Endothelial cell of umbilical vein (primary cell): ENCODE measurements at regions not wholly inside any gene's neighbourhood (a gene's known extent, or its start where the extent isn't known, plus 50 kb on each side); places are given as distances from the start of the nearest gene placed in this dataset.
A peak's percentile ranks its signal among the peaks of the same experiment; 100 is the strongest.

ENCODE experiments used
- BruUV-seq: library from RNA; stranded (reverse); fragments of 400-500 nt; replicated peaks from 2 replicates; lab custom pipeline; 2021; lab: Mats Ljungman, UMichigan
- CTCF ChIA-PET: fragments of 300-600, 350-600 bp; sonication (Branson Sonifier 250); formaldehyde crosslinking; loops from one replicate; lab custom pipeline; 2021; ENCODE audit warnings: antibody characterized with exemption, inconsistent platforms; lab: Charles Lee
- POLR2A ChIA-PET: fragments of 300-600, 350-600 bp; sonication (Branson Sonifier 250); formaldehyde crosslinking; loops from one replicate; lab custom pipeline; 2021; ENCODE audit warnings: antibody characterized with exemption, inconsistent platforms; lab: Charles Lee
- DNase-seq: peaks from one replicate; pipeline ENCODE4 v3.0.0-alpha.2; 2011; ENCODE audit warnings: low read depth, low spot score
- FAIRE-seq: peaks from 2 replicates; lab custom pipeline; 2011; peaks lifted over from hg19 to GRCh38; lab: Jason Lieb, UNC
- H2AFZ ChIP-seq: 2 replicates; pipeline ENCODE4 v1.6.0; 2012; ENCODE audit warnings: low read depth, low read length, control low read depth, inconsistent platforms
- H3K27ac ChIP-seq: 2 replicates; pipeline ENCODE4 v1.5.1; 2011; ENCODE audit warnings: low read depth, mild to moderate bottlenecking, control low read depth, low read length, moderate library complexity; ENCODE audit not compliant: insufficient read depth
- H3K27me3 ChIP-seq, 2 experiments: 2 replicates each; pipeline versions ENCODE4 v1.6.0 to v1.6.1; 2011; ENCODE audit warnings: low read length in 2 of 2, mixed read lengths in 1 of 2; ENCODE audit not compliant: control insufficient read depth in 2 of 2, insufficient read depth in 2 of 2
- H3K36me3 ChIP-seq, 2 experiments: 2 replicates in 1 of 2; 3 replicates in 1 of 2; pipeline ENCODE4 v1.5.1; 2011; ENCODE audit warnings: low read length in 2 of 2, mild to moderate bottlenecking in 1 of 2, moderate library complexity in 1 of 2; ENCODE audit not compliant: control insufficient read depth in 2 of 2, insufficient read depth in 2 of 2; ENCODE audit errors: extremely low read depth in 1 of 2
- H3K4me1 ChIP-seq: 3 replicates; pipeline ENCODE4 v1.5.1; 2011; ENCODE audit warnings: mild to moderate bottlenecking, low read length; ENCODE audit not compliant: control insufficient read depth, insufficient read depth; ENCODE audit errors: extremely low read depth
- H3K4me2 ChIP-seq: 2 replicates; pipeline ENCODE4 v1.6.1; 2011; ENCODE audit warnings: low read length, control low read depth, mixed read lengths; ENCODE audit not compliant: insufficient read depth
- H3K4me3 ChIP-seq, 3 experiments: fragments of 200-600 bp in 1 of 3; sonication (generic), shearing (Covaris generic) in 1 of 3; replicated peaks in 1 of 3; 2 replicates each; pipeline ENCODE4 v1.5.1; 2011 to 2016; ENCODE audit warnings: control low read depth in 3 of 3, low read length in 3 of 3, mild to moderate bottlenecking in 2 of 3, inconsistent platforms in 1 of 3, low read depth in 1 of 3, moderate library complexity in 1 of 3; ENCODE audit not compliant: insufficient read depth in 1 of 3
- H3K79me2 ChIP-seq: 2 replicates; pipeline ENCODE4 v1.6.0; 2012; ENCODE audit warnings: low read length, inconsistent platforms; ENCODE audit not compliant: control insufficient read depth, insufficient read depth
- H3K9ac ChIP-seq: replicated peaks from 2 replicates; pipeline ENCODE3; 2011; ENCODE audit warnings: low read length, control low read depth; ENCODE audit not compliant: insufficient read depth; ENCODE audit errors: extremely low read depth
- H3K9me1 ChIP-seq: replicated peaks from 3 replicates; pipeline ENCODE4 v1.6.0; 2011; ENCODE audit warnings: mild to moderate bottlenecking, low read length; ENCODE audit not compliant: control insufficient read depth, insufficient read depth; ENCODE audit errors: extremely low read depth
- H3K9me3 ChIP-seq: replicated peaks from 2 replicates; pipeline ENCODE4 v1.5.1; 2012; ENCODE audit warnings: low read length, inconsistent platforms; ENCODE audit not compliant: control insufficient read depth, insufficient read depth
- H4K20me1 ChIP-seq: replicated peaks from 2 replicates; pipeline ENCODE3; 2011; ENCODE audit warnings: mild to moderate bottlenecking, low read length; ENCODE audit not compliant: control insufficient read depth, insufficient read depth; ENCODE audit errors: extremely low read depth
- EZH2 ChIP-seq: IDR thresholded peaks from 2 replicates; pipeline ENCODE4 v1.6.1; 2012; ENCODE audit warnings: borderline replicate concordance, low read depth, mild to moderate bottlenecking, moderate library complexity, low read length, inconsistent platforms; ENCODE audit not compliant: severe bottlenecking
- FOS ChIP-seq: IDR thresholded peaks from 2 replicates; pipeline ENCODE4 v1.6.1; 2011; ENCODE audit warnings: mild to moderate bottlenecking, low read length, moderate library complexity, borderline replicate concordance; ENCODE audit not compliant: insufficient read depth
- GATA2 ChIP-seq: IDR thresholded peaks from 2 replicates; pipeline ENCODE4 v1.7.0; 2011; ENCODE audit warnings: low read depth, mild to moderate bottlenecking, moderate library complexity, mixed read lengths, low read length; ENCODE audit not compliant: insufficient read length, insufficient read depth
- JUN ChIP-seq: IDR thresholded peaks from 2 replicates; pipeline ENCODE4 v1.6.1; 2011; ENCODE audit warnings: borderline replicate concordance, low read depth; ENCODE audit not compliant: insufficient read length, insufficient read depth
- MAX ChIP-seq: IDR thresholded peaks from 2 replicates; pipeline ENCODE4 v1.6.1; 2011; ENCODE audit not compliant: insufficient read depth, insufficient read length
- MYC ChIP-seq: IDR thresholded peaks from one replicate; pipeline ENCODE4 v1.6.1; 2011; ENCODE audit warnings: mild to moderate bottlenecking, low read depth, low read length
- POLR2A ChIP-seq: IDR thresholded peaks from 2 replicates; pipeline ENCODE4 v1.6.1; 2012; ENCODE audit warnings: low read depth, mild to moderate bottlenecking, control low read depth, low read length
- POLR2AphosphoS5 ChIP-seq: IDR thresholded peaks from 2 replicates; pipeline ENCODE4 v1.6.1; 2012; ENCODE audit warnings: low read depth, mild to moderate bottlenecking, control low read depth, low read length, moderate library complexity; ENCODE audit not compliant: insufficient read depth
- dilution Hi-C: fragments of 300-500 bp; cut with MboI; formaldehyde crosslinking; loops from one replicate; pipeline ENCODE4 v1.15.0; 2019; ENCODE audit warnings: low sequenced_read_pairs; ENCODE audit not compliant: extremely low pct_ligation_motif_present
- intact Hi-C: fragments of 100-400 bp; cut with micrococcal nuclease; formaldehyde crosslinking; loops from one replicate; pipeline ENCODE4 v1.10.0; 2022
- TF ChIP-seq, protein P1 (sequence below), 2 donors: IDR thresholded peaks; 1 replicate in 1 of 2; 2 replicates in 1 of 2; pipeline ENCODE4 v1.5.1; 2011; ENCODE audit warnings: low read length in 2 of 2, mild to moderate bottlenecking in 2 of 2, moderate library complexity in 2 of 2, control low read depth in 1 of 2, inconsistent platforms in 1 of 2, low read depth in 1 of 2; ENCODE audit not compliant: insufficient read depth in 1 of 2; ENCODE audit errors: extremely low read depth in 1 of 2

- no peaks in the 10 kb centered on the region for H3K36me3 ChIP-seq
- no peaks in the 10 kb centered on the region for H3K79me2 ChIP-seq
- CTCF ChIA-PET = no interaction called here
- H3K27ac ChIP-seq = no peak overlapping the region
- peaks cover 2% of the 10 kb centered on the region for H3K4me1 ChIP-seq
- peaks cover 0 to 2% of the 10 kb centered on the region in 2 experiments for H3K27me3 ChIP-seq
- DNase-seq (peak; percentile 31), FAIRE-seq (no peak)
- dilution Hi-C loops (no loop called here), intact Hi-C loops (no loop called here)
- no peak overlapping the region for H3K4me2 ChIP-seq
- no peaks in the 10 kb centered on the region for H4K20me1 ChIP-seq
- H3K9ac ChIP-seq = no peak overlapping the region
- TF ChIP-seq, protein P1, sequence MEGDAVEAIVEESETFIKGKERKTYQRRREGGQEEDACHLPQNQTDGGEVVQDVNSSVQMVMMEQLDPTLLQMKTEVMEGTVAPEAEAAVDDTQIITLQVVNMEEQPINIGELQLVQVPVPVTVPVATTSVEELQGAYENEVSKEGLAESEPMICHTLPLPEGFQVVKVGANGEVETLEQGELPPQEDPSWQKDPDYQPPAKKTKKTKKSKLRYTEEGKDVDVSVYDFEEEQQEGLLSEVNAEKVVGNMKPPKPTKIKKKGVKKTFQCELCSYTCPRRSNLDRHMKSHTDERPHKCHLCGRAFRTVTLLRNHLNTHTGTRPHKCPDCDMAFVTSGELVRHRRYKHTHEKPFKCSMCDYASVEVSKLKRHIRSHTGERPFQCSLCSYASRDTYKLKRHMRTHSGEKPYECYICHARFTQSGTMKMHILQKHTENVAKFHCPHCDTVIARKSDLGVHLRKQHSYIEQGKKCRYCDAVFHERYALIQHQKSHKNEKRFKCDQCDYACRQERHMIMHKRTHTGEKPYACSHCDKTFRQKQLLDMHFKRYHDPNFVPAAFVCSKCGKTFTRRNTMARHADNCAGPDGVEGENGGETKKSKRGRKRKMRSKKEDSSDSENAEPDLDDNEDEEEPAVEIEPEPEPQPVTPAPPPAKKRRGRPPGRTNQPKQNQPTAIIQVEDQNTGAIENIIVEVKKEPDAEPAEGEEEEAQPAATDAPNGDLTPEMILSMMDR (IDR thresholded peaks at IDR 0.05; ENCODE audit: extremely low read depth in 1 of 2, insufficient read depth in 1 of 2, low read depth in 1 of 2, low read length in 2 of 2) = no peak
- TF ChIP-seq POLR2A (no peak), MAX (no peak), EZH2 (no peak), FOS (no peak), JUN (no peak), MYC (no peak), GATA2 (no peak), POLR2AphosphoS5 (no peak)
- BruUV-seq = no TSS peak
- no peaks in the 10 kb centered on the region for H3K9me1 ChIP-seq
- no peak overlapping the region for H3K4me3 ChIP-seq
- POLR2A ChIA-PET = no interaction called here
- peak overlapping the region; percentile 82 for H2AFZ ChIP-seq
- no peaks in the 10 kb centered on the region for H3K9me3 ChIP-seq
Observed at GRCh38 chr7:91554883-91555282, 290.6 kb downstream of the FZD1 start.
